ENCODE measurements at regions not wholly inside any gene's neighbourhood (a gene's known extent, or its start where the extent isn't known, plus 50 kb on each side); places are given as distances from the start of the nearest gene placed in this dataset.

GRCh38 chr10:29210266-29210868 is 78.5 kb upstream of the LYZL1 start (continued):
- TF ChIP-seq MAFF (IDR thresholded peaks at IDR 0.05; ENCODE audit: low read length) (peak; percentile 43), MTA1 (IDR thresholded peaks at IDR 0.05; ENCODE audit: borderline replicate concordance) (no peak), POLR2H (tag; IDR thresholded peaks at IDR 0.05; ENCODE audit: low read depth) (no peak), KAT2B (IDR thresholded peaks at IDR 0.05; ENCODE audit: low read depth, low read length) (no peak), ELF4 (CRISPR knock-in tag; IDR thresholded peaks at IDR 0.05) (no peak), ZNF146 (CRISPR knock-in tag; IDR thresholded peaks at IDR 0.05; ENCODE audit: unreplicated experiment) (no peak), ZNF79 (CRISPR knock-in tag; IDR thresholded peaks at IDR 0.05; ENCODE audit: low read depth) (no peak)
- TF ChIP-seq, protein P1, sequence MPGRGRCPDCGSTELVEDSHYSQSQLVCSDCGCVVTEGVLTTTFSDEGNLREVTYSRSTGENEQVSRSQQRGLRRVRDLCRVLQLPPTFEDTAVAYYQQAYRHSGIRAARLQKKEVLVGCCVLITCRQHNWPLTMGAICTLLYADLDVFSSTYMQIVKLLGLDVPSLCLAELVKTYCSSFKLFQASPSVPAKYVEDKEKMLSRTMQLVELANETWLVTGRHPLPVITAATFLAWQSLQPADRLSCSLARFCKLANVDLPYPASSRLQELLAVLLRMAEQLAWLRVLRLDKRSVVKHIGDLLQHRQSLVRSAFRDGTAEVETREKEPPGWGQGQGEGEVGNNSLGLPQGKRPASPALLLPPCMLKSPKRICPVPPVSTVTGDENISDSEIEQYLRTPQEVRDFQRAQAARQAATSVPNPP (IDR thresholded peaks at IDR 0.05; ENCODE audit: borderline replicate concordance, insufficient read depth, insufficient read length), result no peak

DNA sequence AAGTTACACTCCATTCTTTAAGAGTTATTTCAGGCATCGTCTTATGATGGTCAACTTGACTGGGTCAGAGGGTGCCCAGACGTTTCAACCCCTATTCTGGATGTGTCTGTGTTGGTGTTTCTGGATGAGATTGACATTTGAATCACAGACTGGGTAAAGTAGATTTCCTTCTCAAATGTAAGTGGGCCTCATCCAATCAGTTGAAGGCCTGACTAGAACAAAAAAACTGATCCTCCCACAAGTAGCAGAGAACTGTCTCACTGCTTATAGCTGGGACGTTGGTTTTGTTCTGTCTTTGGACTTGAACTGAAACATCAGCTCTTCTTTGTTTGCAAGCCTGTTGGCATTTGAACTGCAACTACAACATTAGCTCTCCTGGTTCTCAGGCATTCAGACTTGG is 76.3 kb upstream of the LYZL1 start:
- POLR2A ChIA-PET, result no interaction called here

More for the DNA sequence above, 76.3 kb upstream of the LYZL1 start:
- Histone ChIP-seq H3K4me1 (replicated peaks in 1 of 2; ENCODE audit: control insufficient read depth in 2 of 2, insufficient read depth in 2 of 2, low read length in 2 of 2) (no peaks in the 10 kb centered on the region), H3K9ac (ENCODE audit: insufficient read depth in 1 of 2, low read depth in 2 of 2, low read length in 2 of 2) (no peak overlapping the region), H3K9me3 (replicated peaks; ENCODE audit: control insufficient read depth, insufficient read depth, low read depth, low read length) (no peaks in the 10 kb centered on the region), H3K9me1 (ENCODE audit: control insufficient read depth, insufficient read depth, low read length) (no peaks in the 10 kb centered on the region), H3K27me3 (ENCODE audit: control insufficient read depth in 2 of 2, insufficient read depth in 2 of 2, low read length in 2 of 2) (no peaks in the 10 kb centered on the region), H3K4me2 (ENCODE audit: insufficient read depth, low read length) (no peak overlapping the region), H3K79me2 (ENCODE audit: control insufficient read depth, insufficient read depth, low read length) (no peaks in the 10 kb centered on the region), H2AFZ (ENCODE audit: low read depth, low read length) (no peak overlapping the region), H4K20me1 (replicated peaks; ENCODE audit: control insufficient read depth, insufficient read depth, low read length) (no peaks in the 10 kb centered on the region), H3K36me3 (ENCODE audit: control insufficient read depth, insufficient read depth, low read length) (no peaks in the 10 kb centered on the region), H3K27ac (ENCODE audit: extremely low read depth, low read depth, low read length) (no peak overlapping the region), H3K4me3 (no peak overlapping the region)
- WGBS (ENCODE audit: insufficient coverage, low coverage, missing lambda C conversion rate), result 0% methylated on average over 3 of the region's 3 CpGs
- ATAC-seq (no peak), DNase-seq (ENCODE audit: extremely low read depth in 1 of 4, low spot score in 3 of 4) (no peak), FAIRE-seq (no peak)
- intact Hi-C loops (cut with micrococcal nuclease), result no loop called here
- TF ChIP-seq SMAD3 (CRISPR knock-in tag; conservative IDR thresholded peaks at IDR 0.05) (no peak), NR2F6 (CRISPR knock-in tag; IDR thresholded peaks at IDR 0.05) (no peak), ZNF431 (CRISPR knock-in tag; IDR thresholded peaks at IDR 0.05) (no peak), ZNF134 (CRISPR knock-in tag; conservative IDR thresholded peaks at IDR 0.05) (peak; percentile 72)
- in situ Hi-C loops (cut with MboI), result no loop called here
- CTCF ChIA-PET (ENCODE audit: low intra/inter-chr PET ratio), result no interaction called here
- BruUV-seq (replicated peaks), result no TSS peak
